ENCODE measurements at regions not wholly inside any gene's neighbourhood (a gene's known extent, or its start where the extent isn't known, plus 50 kb on each side); places are given as distances from the start of the nearest gene placed in this dataset.
A peak's percentile ranks its signal among the peaks of the same experiment; 100 is the strongest.

GRCh38 chr6:21842875-21843645 is 249.5 kb downstream of the SOX4 start:
- H3K36me3 ChIP-seq = no peaks in the 10 kb centered on the region
- WGBS, 2 donors = 64 to 71% methylated on average over 1 of the region's 1 CpG
- H3K27me3 ChIP-seq = no peaks in the 10 kb centered on the region
- H3K27ac ChIP-seq = no peak overlapping the region
- H3K9me3 ChIP-seq = no peaks in the 10 kb centered on the region
- TF ChIP-seq EP300 (IDR thresholded peaks at IDR 0.05) = no peak
- no peak for TF ChIP-seq POLR2A (IDR thresholded peaks at IDR 0.05)
- no peak for TF ChIP-seq CTCF (IDR thresholded peaks at IDR 0.05)
- H3K4me3 ChIP-seq = no peak overlapping the region
- H3K4me1 ChIP-seq = peaks cover 0 to 37% (median 10%) of the 10 kb centered on the region in 4 donors
- no peak for DNase-seq (ENCODE audit: low spot score in 2 of 2)

GRCh38 chr6:21844120-21844917 is 250.8 kb downstream of the SOX4 start:
- Histone ChIP-seq H3K9me3 (no peaks in the 10 kb centered on the region), H3K4me1 (peaks cover 0 to 37% (median 10%) of the 10 kb centered on the region in 4 donors), H3K27me3 (no peaks in the 10 kb centered on the region), H3K27ac (peak overlapping the region in 2 of 4 donors; percentile 1 to 36), H3K36me3 (no peaks in the 10 kb centered on the region), H3K4me3 (no peak overlapping the region)
- TF ChIP-seq EP300 (IDR thresholded peaks at IDR 0.05) = no peak
- no peak for TF ChIP-seq CTCF (IDR thresholded peaks at IDR 0.05)
- TF ChIP-seq POLR2A (IDR thresholded peaks at IDR 0.05) = no peak
- WGBS, 2 donors = 72 to 76% methylated on average over 10 of the region's 10 CpGs
- DNase-seq (ENCODE audit: low spot score in 2 of 2) = no peak

GRCh38 chr6:21845018-21845417 is 251.5 kb downstream of the SOX4 start:
- H3K4me1 ChIP-seq = peaks cover 0 to 37% (median 10%) of the 10 kb centered on the region in 4 donors
- peak overlapping the region in 2 of 4 donors; percentile 1 to 36 for H3K27ac ChIP-seq
- no peak overlapping the region for H3K4me3 ChIP-seq
- H3K36me3 ChIP-seq = no peaks in the 10 kb centered on the region
- 19 to 35% methylated on average over 3 of the region's 3 CpGs for WGBS, 2 donors
- DNase-seq (ENCODE audit: low spot score in 2 of 2) = no peak
- no peak for TF ChIP-seq POLR2A (IDR thresholded peaks at IDR 0.05)
- TF ChIP-seq CTCF (IDR thresholded peaks at IDR 0.05) = no peak
- no peak for TF ChIP-seq EP300 (IDR thresholded peaks at IDR 0.05)
- no peaks in the 10 kb centered on the region for H3K27me3 ChIP-seq
- no peaks in the 10 kb centered on the region for H3K9me3 ChIP-seq

GRCh38 chr6:21845439-21846140 is 252.0 kb downstream of the SOX4 start:
- peak overlapping the region in 2 of 4 donors; percentile 1 to 36 for H3K27ac ChIP-seq
- TF ChIP-seq POLR2A (IDR thresholded peaks at IDR 0.05) (no peak), CTCF (IDR thresholded peaks at IDR 0.05) (no peak), EP300 (IDR thresholded peaks at IDR 0.05) (no peak)
- WGBS, 2 donors = 52 to 61% methylated on average over 6 of the region's 6 CpGs
- peaks cover 0 to 37% (median 10%) of the 10 kb centered on the region in 4 donors for H3K4me1 ChIP-seq
- H3K4me3 ChIP-seq = no peak overlapping the region
- no peak for DNase-seq (ENCODE audit: low spot score in 2 of 2)
- H3K36me3 ChIP-seq = no peaks in the 10 kb centered on the region
- no peaks in the 10 kb centered on the region for H3K9me3 ChIP-seq
- H3K27me3 ChIP-seq = no peaks in the 10 kb centered on the region
